Tibial artery (tissue), 4 donors: ENCODE measurements at regions not wholly inside any gene's neighbourhood (a gene's known extent, or its start where the extent isn't known, plus 50 kb on each side); places are given as distances from the start of the nearest gene placed in this dataset.
A peak's percentile ranks its signal among the peaks of the same experiment; 100 is the strongest.

Experiments used
- DNase-seq, 2 donors: peaks; one replicate each; pipeline ENCODE4 v3.0.0-alpha.2; 2019
- H3K27ac ChIP-seq, 2 donors: fragments of 200-600 bp; sonication (generic) in 1 of 2; 1 replicate in 1 of 2; 2 replicates in 1 of 2; pipeline ENCODE4 v1.5.1; 2018 to 2019; ENCODE audit warnings: mild to moderate bottlenecking in 1 of 2
- H3K27me3 ChIP-seq, 2 donors: fragments of 200-600 bp; sonication (generic) in 1 of 2; one replicate each; pipeline versions ENCODE4 v1.5.1 to v1.6.0; 2016 to 2019
- H3K36me3 ChIP-seq, 3 donors: fragments of 200-600 bp; sonication (generic) in 2 of 3; one replicate each; pipeline ENCODE4 v1.5.1; 2016 to 2019; ENCODE audit warnings: mild to moderate bottlenecking in 2 of 3
- H3K4me1 ChIP-seq, 4 donors: fragments of 200-600 bp; sonication (generic) in 2 of 4; 1 replicate in 3 of 4; 2 replicates in 1 of 4; pipeline ENCODE4 v1.5.1; 2016 to 2019
- H3K4me3 ChIP-seq, 2 donors: fragments of 200-600 bp; sonication (generic) in 1 of 2; 1 replicate in 1 of 2; 2 replicates in 1 of 2; pipeline ENCODE4 v1.5.1; 2018 to 2019; ENCODE audit warnings: mild to moderate bottlenecking in 2 of 2
- H3K9me3 ChIP-seq, 3 donors: fragments of 200-600 bp; sonication (generic) in 1 of 3; one replicate each; pipeline ENCODE4 v1.5.1; 2016 to 2019
- CTCF ChIP-seq, 2 experiments: fragments of 200-600 bp in 1 of 2; fragments of 450-650 bp in 1 of 2; IDR thresholded peaks; one replicate each; pipeline ENCODE4 v1.5.1; 2017 to 2019; ENCODE audit warnings: antibody characterized with exemption in 2 of 2, mild to moderate bottlenecking in 1 of 2, moderate library complexity in 1 of 2
- intact Hi-C: fragments of 100-400 bp; cut with DNase I; formaldehyde crosslinking; loops from one replicate; pipeline ENCODE4 v1.15.0; 2023; ENCODE audit warnings: low total_unique reads

GRCh38 chr18:55779691-55780585 is 191.9 kb upstream of the TCF4 start:
- H3K4me3 ChIP-seq = peak overlapping the region; percentile 48 to 61
- H3K36me3 ChIP-seq = no peaks in the 10 kb centered on the region
- peaks cover 3 to 14% of the 10 kb centered on the region in 2 donors for H3K27me3 ChIP-seq
- peak in 1 of 2 experiments; percentile 27 for TF ChIP-seq CTCF (IDR thresholded peaks at IDR 0.05)
- H3K27ac ChIP-seq = no peak overlapping the region
- intact Hi-C loops = loop anchor here (10.0 kb wide), 2 partner anchors 365 to 545 kb away; no protein-coding TSS in a partner anchor
- no peaks in the 10 kb centered on the region for H3K9me3 ChIP-seq
- H3K4me1 ChIP-seq = peaks cover 0 to 15% (median 10%) of the 10 kb centered on the region in 4 donors
- DNase-seq = no peak

GRCh38 chr18:55778788-55779690 is 191.0 kb upstream of the TCF4 start:
- peak overlapping the region; percentile 48 to 61 for H3K4me3 ChIP-seq
- no peak overlapping the region for H3K27ac ChIP-seq
- H3K27me3 ChIP-seq = peaks cover 3 to 14% of the 10 kb centered on the region in 2 donors
- no peaks in the 10 kb centered on the region for H3K36me3 ChIP-seq
- H3K9me3 ChIP-seq = no peaks in the 10 kb centered on the region
- intact Hi-C loops = no loop called here
- no peak for TF ChIP-seq CTCF (IDR thresholded peaks at IDR 0.05)
- no peak for DNase-seq
- H3K4me1 ChIP-seq = peaks cover 0 to 15% (median 10%) of the 10 kb centered on the region in 4 donors

DNA sequence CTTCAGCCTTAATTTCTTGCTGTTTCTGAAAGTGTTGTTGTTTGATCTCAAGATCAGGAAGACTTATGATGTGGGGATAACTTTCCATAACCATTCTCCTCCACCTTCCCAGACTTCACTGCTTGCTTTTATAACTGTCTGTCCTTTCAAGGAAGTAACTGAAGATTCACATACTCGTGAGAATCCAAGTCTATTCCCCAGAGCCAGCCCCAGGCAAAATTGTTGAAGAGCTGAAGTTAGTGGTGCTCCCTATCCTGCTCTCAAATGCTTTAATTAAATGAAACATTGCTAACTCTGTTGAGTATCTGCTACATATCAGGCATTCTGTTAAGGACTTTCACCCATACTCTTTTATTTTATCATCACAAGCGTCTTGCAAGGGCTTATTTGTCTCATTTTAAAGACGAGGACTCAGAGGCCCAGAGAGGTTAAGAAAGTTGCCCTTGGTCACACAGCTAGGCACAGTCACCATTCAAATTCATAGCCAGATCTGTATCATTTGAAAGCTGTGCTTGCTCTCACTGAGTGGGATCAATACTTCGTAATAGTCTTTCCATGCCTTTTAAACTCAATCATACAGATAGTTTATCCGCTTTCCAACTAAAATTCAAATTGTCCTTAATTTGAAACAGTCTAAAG is 189.8 kb upstream of the TCF4 start:
- H3K27ac ChIP-seq = no peak overlapping the region
- no peak overlapping the region for H3K4me3 ChIP-seq
- DNase-seq = no peak
- intact Hi-C loops = no loop called here
- H3K36me3 ChIP-seq = no peaks in the 10 kb centered on the region
- H3K9me3 ChIP-seq = no peaks in the 10 kb centered on the region
- no peak for TF ChIP-seq CTCF (IDR thresholded peaks at IDR 0.05)
- H3K27me3 ChIP-seq = peaks cover 3 to 14% of the 10 kb centered on the region in 2 donors
- H3K4me1 ChIP-seq = peaks cover 0 to 15% (median 10%) of the 10 kb centered on the region in 4 donors

GRCh38 chr18:55775972-55776371 is 188.0 kb upstream of the TCF4 start:
- no peak overlapping the region for H3K4me3 ChIP-seq
- intact Hi-C loops = no loop called here
- TF ChIP-seq CTCF (IDR thresholded peaks at IDR 0.05) = no peak
- peaks cover 0 to 15% (median 10%) of the 10 kb centered on the region in 4 donors for H3K4me1 ChIP-seq
- H3K36me3 ChIP-seq = no peaks in the 10 kb centered on the region
- DNase-seq = no peak
- no peak overlapping the region for H3K27ac ChIP-seq
- peaks cover 3 to 14% of the 10 kb centered on the region in 2 donors for H3K27me3 ChIP-seq
- no peaks in the 10 kb centered on the region for H3K9me3 ChIP-seq

DNA sequence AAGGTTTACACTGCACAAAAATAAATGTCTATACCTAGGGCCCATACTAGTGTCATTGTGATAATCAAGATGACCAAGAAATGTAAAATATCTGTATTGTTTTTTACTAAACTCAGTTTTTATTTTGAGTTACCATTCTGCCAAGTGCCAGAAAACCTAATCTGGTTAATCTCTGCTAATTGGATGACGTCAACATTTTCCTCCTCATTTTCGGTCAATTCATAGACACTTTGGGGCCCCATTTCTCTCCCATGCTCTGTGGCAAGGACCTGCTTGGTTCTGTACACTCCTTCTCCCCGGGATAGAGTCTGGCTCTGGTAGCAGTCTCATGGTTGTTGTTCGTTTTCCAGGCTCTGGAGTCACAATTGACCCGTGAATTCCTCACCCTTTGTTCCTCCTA is 186.5 kb upstream of the TCF4 start:
- no peak for DNase-seq
- Histone ChIP-seq H3K9me3 (no peaks in the 10 kb centered on the region), H3K27ac (no peak overlapping the region), H3K36me3 (no peaks in the 10 kb centered on the region), H3K4me1 (peaks cover 0 to 5% (median 3%) of the 10 kb centered on the region in 4 donors), H3K27me3 (peaks cover 0 to 6% of the 10 kb centered on the region in 2 donors), H3K4me3 (no peak overlapping the region)
- intact Hi-C loops = no loop called here
- TF ChIP-seq CTCF (IDR thresholded peaks at IDR 0.05) = no peak
